ENCODE measurements at regions not wholly inside any gene's neighbourhood (a gene's known extent, or its start where the extent isn't known, plus 50 kb on each side); places are given as distances from the start of the nearest gene placed in this dataset.

- Histone ChIP-seq H3K27me3 (no peaks in the 10 kb centered on the region), H3K4me1 (ENCODE audit: control insufficient read depth in 1 of 2, insufficient read depth in 1 of 2, low read depth in 1 of 2, low read length in 1 of 2) (peaks cover 6 to 9% of the 10 kb centered on the region in 2 experiments), H3K36me3 (no peaks in the 10 kb centered on the region), H3K27ac (no peak overlapping the region), H3K4me3 (ENCODE audit: low read depth in 1 of 2, low read length in 1 of 2) (no peak overlapping the region), H3K9me3 (no peaks in the 10 kb centered on the region)
- TF ChIP-seq CTCF (IDR thresholded peaks at IDR 0.05): no peak
Measured at GRCh38 chr10:60448246-60448645, 58.6 kb upstream of the ANK3 start.

GRCh38 chr10:60446851-60447250 is 57.2 kb upstream of the ANK3 start:
- peaks cover 6 to 9% of the 10 kb centered on the region in 2 experiments for H3K4me1 ChIP-seq (ENCODE audit: control insufficient read depth in 1 of 2, insufficient read depth in 1 of 2, low read depth in 1 of 2, low read length in 1 of 2)
- no peak for TF ChIP-seq CTCF (IDR thresholded peaks at IDR 0.05)
- H3K36me3 ChIP-seq: no peaks in the 10 kb centered on the region
- H3K4me3 ChIP-seq (ENCODE audit: low read depth in 1 of 2, low read length in 1 of 2): no peak overlapping the region
- H3K9me3 ChIP-seq: no peaks in the 10 kb centered on the region
- H3K27ac ChIP-seq: no peak overlapping the region
- no peaks in the 10 kb centered on the region for H3K27me3 ChIP-seq

GRCh38 chr10:60446070-60446833 is 56.6 kb upstream of the ANK3 start:
- Histone ChIP-seq H3K9me3 (no peaks in the 10 kb centered on the region), H3K36me3 (no peaks in the 10 kb centered on the region), H3K27ac (no peak overlapping the region), H3K27me3 (no peaks in the 10 kb centered on the region), H3K4me1 (ENCODE audit: control insufficient read depth in 1 of 2, insufficient read depth in 1 of 2, low read depth in 1 of 2, low read length in 1 of 2) (peaks cover 6 to 9% of the 10 kb centered on the region in 2 experiments), H3K4me3 (ENCODE audit: low read depth in 1 of 2, low read length in 1 of 2) (no peak overlapping the region)
- TF ChIP-seq CTCF (IDR thresholded peaks at IDR 0.05): no peak

- no peaks in the 10 kb centered on the region for H3K36me3 ChIP-seq
- H3K27ac ChIP-seq: no peak overlapping the region
- peaks cover 6 to 9% of the 10 kb centered on the region in 2 experiments for H3K4me1 ChIP-seq (ENCODE audit: control insufficient read depth in 1 of 2, insufficient read depth in 1 of 2, low read depth in 1 of 2, low read length in 1 of 2)
- H3K27me3 ChIP-seq: no peaks in the 10 kb centered on the region
- TF ChIP-seq CTCF (IDR thresholded peaks at IDR 0.05): no peak
- H3K4me3 ChIP-seq (ENCODE audit: low read depth in 1 of 2, low read length in 1 of 2): no peak overlapping the region
- no peaks in the 10 kb centered on the region for H3K9me3 ChIP-seq
Measured at GRCh38 chr10:60444494-60445064, 54.9 kb upstream of the ANK3 start.

- no peaks in the 10 kb centered on the region for H3K36me3 ChIP-seq
- H3K4me3 ChIP-seq (ENCODE audit: low read depth in 1 of 2, low read length in 1 of 2): no peak overlapping the region
- H3K4me1 ChIP-seq (ENCODE audit: control insufficient read depth in 1 of 2, insufficient read depth in 1 of 2, low read depth in 1 of 2, low read length in 1 of 2): peaks cover 6 to 9% of the 10 kb centered on the region in 2 experiments
- H3K27me3 ChIP-seq: no peaks in the 10 kb centered on the region
- H3K9me3 ChIP-seq: no peaks in the 10 kb centered on the region
- TF ChIP-seq CTCF (IDR thresholded peaks at IDR 0.05): no peak
- no peak overlapping the region for H3K27ac ChIP-seq
Measured at GRCh38 chr10:60443346-60443745, 53.7 kb upstream of the ANK3 start.
